H9 (cell line): ENCODE measurements at regions not wholly inside any gene's neighbourhood (a gene's known extent, or its start where the extent isn't known, plus 50 kb on each side); places are given as distances from the start of the nearest gene placed in this dataset.

ENCODE experiments used
- DNase-seq: peaks from one replicate; pipeline ENCODE4 v3.0.0-alpha.2; 2017
- H2AFZ ChIP-seq: one replicate; pipeline ENCODE4 v1.6.1; 2013; ENCODE audit warnings: mild to moderate bottlenecking, low read length, control low read depth, moderate library complexity
- H2AK5ac ChIP-seq: 2 replicates; pipeline ENCODE4 v1.6.1; 2013; ENCODE audit warnings: low read length, control low read depth, mixed read lengths; ENCODE audit not compliant: insufficient read length
- H2BK120ac ChIP-seq: one replicate; pipeline ENCODE4 v1.6.1; 2013; ENCODE audit warnings: low read depth, mild to moderate bottlenecking, low read length, control low read depth, inconsistent platforms; ENCODE audit not compliant: poor library complexity, severe bottlenecking
- H2BK12ac ChIP-seq: 2 replicates; pipeline ENCODE4 v1.6.1; 2013; ENCODE audit warnings: low read length, control low read depth, mixed read lengths, low read depth; ENCODE audit not compliant: insufficient read length
- H2BK15ac ChIP-seq: 2 replicates; pipeline ENCODE4 v1.6.1; 2013; ENCODE audit warnings: low read depth, low read length, control low read depth
- H2BK20ac ChIP-seq: one replicate; pipeline ENCODE4 v1.6.1; 2013; ENCODE audit warnings: low read depth, mild to moderate bottlenecking, low read length, control low read depth, inconsistent platforms; ENCODE audit not compliant: poor library complexity, severe bottlenecking
- H2BK5ac ChIP-seq: 2 replicates; pipeline ENCODE4 v1.6.1; 2013; ENCODE audit warnings: low read length, control low read depth, mixed read lengths; ENCODE audit not compliant: insufficient read length
- H3K14ac ChIP-seq: 2 replicates; pipeline ENCODE4 v1.6.1; 2013; ENCODE audit warnings: low read length, control low read depth; ENCODE audit not compliant: insufficient read depth
- H3K18ac ChIP-seq: 2 replicates; pipeline ENCODE4 v1.6.1; 2013; ENCODE audit warnings: low read depth, mild to moderate bottlenecking, mixed read lengths, low read length, control low read depth; ENCODE audit not compliant: insufficient read length
- H3K23ac ChIP-seq: 2 replicates; pipeline ENCODE4 v1.6.1; 2013; ENCODE audit warnings: low read length, control low read depth, mixed read lengths, low read depth; ENCODE audit not compliant: insufficient read length
- H3K23me2 ChIP-seq: 2 replicates; pipeline ENCODE4 v1.6.1; 2013; ENCODE audit warnings: low read depth, mild to moderate bottlenecking, mixed read lengths, low read length, control low read depth; ENCODE audit not compliant: insufficient read length, poor library complexity, severe bottlenecking
- H3K27ac ChIP-seq: 2 replicates; pipeline ENCODE4 v1.5.1; 2013; ENCODE audit warnings: low read length, control low read depth, mixed read lengths, low read depth; ENCODE audit not compliant: insufficient read length
- H3K27me3 ChIP-seq: 2 replicates; pipeline ENCODE4 v1.6.1; 2013; ENCODE audit warnings: low read length, control low read depth, inconsistent platforms; ENCODE audit not compliant: insufficient read depth
- H3K4ac ChIP-seq: 2 replicates; pipeline ENCODE4 v1.6.1; 2013; ENCODE audit warnings: low read depth, mild to moderate bottlenecking, control low read depth, inconsistent platforms, low read length, moderate library complexity
- H3K4me1 ChIP-seq: 2 replicates; pipeline ENCODE4 v1.6.1; 2013; ENCODE audit warnings: low read length, control low read depth, inconsistent platforms; ENCODE audit not compliant: insufficient read depth
- H3K4me2 ChIP-seq: 2 replicates; pipeline ENCODE4 v1.6.1; 2013; ENCODE audit warnings: low read length, control low read depth, mixed read lengths; ENCODE audit not compliant: insufficient read length, insufficient read depth
- H3K56ac ChIP-seq: 2 replicates; pipeline ENCODE4 v1.6.1; 2013; ENCODE audit warnings: low read depth, mild to moderate bottlenecking, mixed read lengths, low read length, control low read depth; ENCODE audit not compliant: insufficient read length
- H3K79me1 ChIP-seq: 2 replicates; pipeline ENCODE4 v1.6.1; 2013; ENCODE audit warnings: low read depth, mild to moderate bottlenecking, moderate library complexity, low read length, control low read depth, inconsistent platforms; ENCODE audit not compliant: insufficient read depth, poor library complexity, severe bottlenecking
- H3K79me2 ChIP-seq: 2 replicates; pipeline ENCODE4 v1.6.1; 2013; ENCODE audit warnings: low read length, control low read depth, inconsistent platforms; ENCODE audit not compliant: insufficient read depth
- H3K9ac ChIP-seq: 2 replicates; pipeline ENCODE4 v1.6.1; 2013; ENCODE audit warnings: low read length, control low read depth, mixed read lengths; ENCODE audit not compliant: insufficient read length; ENCODE audit errors: extremely low read depth
- H3K9me3 ChIP-seq: one replicate; pipeline ENCODE4 v1.6.1; 2013; ENCODE audit warnings: low read depth, low read length, inconsistent platforms; ENCODE audit not compliant: control insufficient read depth
- H3T11ph ChIP-seq: one replicate; pipeline ENCODE4 v1.6.1; 2013; ENCODE audit warnings: mild to moderate bottlenecking, low read length, control low read depth, inconsistent platforms
- H4K20me1 ChIP-seq: one replicate; pipeline ENCODE4 v1.6.1; 2013; ENCODE audit not compliant: control insufficient read depth, insufficient read length, insufficient read depth
- H4K5ac ChIP-seq: 2 replicates; pipeline ENCODE4 v1.6.1; 2013; ENCODE audit warnings: low read depth, mild to moderate bottlenecking, mixed read lengths, low read length, control low read depth; ENCODE audit not compliant: insufficient read length
- H4K8ac ChIP-seq: replicated peaks from 2 replicates; pipeline ENCODE4 v1.6.1; 2013; ENCODE audit warnings: low read length, control low read depth, mixed read lengths, low read depth; ENCODE audit not compliant: insufficient read length
- H4K91ac ChIP-seq: 2 replicates; pipeline ENCODE4 v1.6.1; 2013; ENCODE audit warnings: low read depth, mild to moderate bottlenecking, moderate library complexity, mixed read lengths, low read length, control low read depth; ENCODE audit not compliant: insufficient read length
- H3K27ac Mint-ChIP-seq, 3 experiments: 2 replicates in 2 of 3; 3 replicates in 1 of 3; pipeline ENCODE4 v1.8.0; 2020 to 2021; ENCODE audit warnings: mixed read lengths in 3 of 3, mild to moderate bottlenecking in 1 of 3, moderate library complexity in 1 of 3
- H3K27me3 Mint-ChIP-seq: 2 replicates; pipeline ENCODE4 v1.8.0; 2021; ENCODE audit warnings: low read depth, mild to moderate bottlenecking, moderate library complexity, mixed read lengths
- H3K36me3 Mint-ChIP-seq, 3 experiments: 2 replicates in 2 of 3; 3 replicates in 1 of 3; pipeline ENCODE4 v1.8.0; 2020 to 2021; ENCODE audit warnings: low read depth in 3 of 3, mixed read lengths in 3 of 3; ENCODE audit not compliant: insufficient read depth in 1 of 3
- H3K4me1 Mint-ChIP-seq, 2 experiments: 2 replicates each; pipeline ENCODE4 v1.8.0; 2020; ENCODE audit warnings: mixed read lengths in 2 of 2
- H3K4me3 Mint-ChIP-seq, 2 experiments: 2 replicates in 1 of 2; 3 replicates in 1 of 2; pipeline ENCODE4 v1.8.0; 2020 to 2021; ENCODE audit warnings: mild to moderate bottlenecking in 2 of 2, mixed read lengths in 2 of 2, moderate library complexity in 1 of 2
- H3K9me3 Mint-ChIP-seq, 2 experiments: 2 replicates in 1 of 2; 3 replicates in 1 of 2; pipeline ENCODE4 v1.8.0; 2020; ENCODE audit warnings: mild to moderate bottlenecking in 2 of 2, mixed read lengths in 2 of 2, moderate library complexity in 1 of 2
- WGBS: extraction: QIAGEN DNeasy Blood & Tissue Kit; methylation state at CpG from one replicate; pipeline ENCODE4 v1.1.7; 2013; ENCODE audit warnings: missing lambda C conversion rate, low lambda C conversion rate, mixed read lengths; ENCODE audit not compliant: insufficient read length; ENCODE audit errors: extremely low coverage; 5-methylcytosine and 5-hydroxymethylcytosine counted together
- TF ChIP-seq, protein P1 (sequence below): fragments of 200-600 bp; sonication (generic); conservative IDR thresholded peaks from 3 replicates; pipeline ENCODE4 v1.8.0; 2021; ENCODE audit warnings: antibody characterized with exemption, mild to moderate bottlenecking

- Histone ChIP-seq H2BK12ac (no peak overlapping the region), H4K91ac (no peak overlapping the region), H4K5ac (no peak overlapping the region), H2BK120ac (no peak overlapping the region), H2BK5ac (no peak overlapping the region), H2AK5ac (no peak overlapping the region), H2BK15ac (no peak overlapping the region), H3K23me2 (no peaks in the 10 kb centered on the region), H3K9ac (no peak overlapping the region), H3K18ac (no peak overlapping the region), H3K27me3 (no peaks in the 10 kb centered on the region), H3K56ac (no peak overlapping the region), H4K8ac (no peak overlapping the region), H3K79me2 (no peaks in the 10 kb centered on the region), H3K9me3 (no peaks in the 10 kb centered on the region), H3K4ac (no peak overlapping the region), H3K4me1 (no peaks in the 10 kb centered on the region), H3K14ac (no peak overlapping the region), H3K27ac (no peak overlapping the region), H3K79me1 (no peaks in the 10 kb centered on the region), H3K4me2 (no peak overlapping the region), H3K23ac (no peak overlapping the region), H2BK20ac (no peak overlapping the region), H2AFZ (no peak overlapping the region), H4K20me1 (no peaks in the 10 kb centered on the region), H3T11ph (no peak overlapping the region)
- peaks cover 5% of the 10 kb centered on the region for H3K27me3 Mint-ChIP-seq
- no CpG with 5 or more reads among the region's 11 CpGs for WGBS
- no peaks in the 10 kb centered on the region for H3K36me3 Mint-ChIP-seq
- H3K9me3 Mint-ChIP-seq, result no peaks in the 10 kb centered on the region
- H3K27ac Mint-ChIP-seq, result no peak overlapping the region
- no peak for DNase-seq
- no peak overlapping the region for H3K4me3 Mint-ChIP-seq
- TF ChIP-seq, protein P1, sequence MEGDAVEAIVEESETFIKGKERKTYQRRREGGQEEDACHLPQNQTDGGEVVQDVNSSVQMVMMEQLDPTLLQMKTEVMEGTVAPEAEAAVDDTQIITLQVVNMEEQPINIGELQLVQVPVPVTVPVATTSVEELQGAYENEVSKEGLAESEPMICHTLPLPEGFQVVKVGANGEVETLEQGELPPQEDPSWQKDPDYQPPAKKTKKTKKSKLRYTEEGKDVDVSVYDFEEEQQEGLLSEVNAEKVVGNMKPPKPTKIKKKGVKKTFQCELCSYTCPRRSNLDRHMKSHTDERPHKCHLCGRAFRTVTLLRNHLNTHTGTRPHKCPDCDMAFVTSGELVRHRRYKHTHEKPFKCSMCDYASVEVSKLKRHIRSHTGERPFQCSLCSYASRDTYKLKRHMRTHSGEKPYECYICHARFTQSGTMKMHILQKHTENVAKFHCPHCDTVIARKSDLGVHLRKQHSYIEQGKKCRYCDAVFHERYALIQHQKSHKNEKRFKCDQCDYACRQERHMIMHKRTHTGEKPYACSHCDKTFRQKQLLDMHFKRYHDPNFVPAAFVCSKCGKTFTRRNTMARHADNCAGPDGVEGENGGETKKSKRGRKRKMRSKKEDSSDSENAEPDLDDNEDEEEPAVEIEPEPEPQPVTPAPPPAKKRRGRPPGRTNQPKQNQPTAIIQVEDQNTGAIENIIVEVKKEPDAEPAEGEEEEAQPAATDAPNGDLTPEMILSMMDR, result no peak
- peaks cover 5 to 6% of the 10 kb centered on the region in 2 experiments for H3K4me1 Mint-ChIP-seq
Observed at GRCh38 chr18:70461323-70462077, 172.7 kb downstream of the SOCS6 start.
